A673 (cell line): ENCODE measurements at regions not wholly inside any gene's neighbourhood (a gene's known extent, or its start where the extent isn't known, plus 50 kb on each side); places are given as distances from the start of the nearest gene placed in this dataset.

Experiments
- BruUV-seq: library from RNA; stranded (reverse); fragments of 400-500 nt; replicated peaks from 2 replicates; lab custom pipeline; 2021; lab: Mats Ljungman, UMichigan
- CTCF ChIA-PET: fragments of 300-600 bp; sonication (Branson Sonifier 250); formaldehyde crosslinking; loops from one replicate; lab custom pipeline; 2022; ENCODE audit warnings: antibody characterized with exemption; lab: Charles Lee
- POLR2A ChIA-PET: fragments of 300-600 bp; sonication (Branson Sonifier 250); formaldehyde crosslinking; loops from one replicate; lab custom pipeline; 2022; ENCODE audit warnings: antibody characterized with exemption; ENCODE audit not compliant: low non-redundant PET; lab: Charles Lee
- DNase-seq: peaks from one replicate; pipeline ENCODE4 v3.0.0-alpha.2; 2015; ENCODE audit warnings: low spot score
- H3K27ac ChIP-seq: fragments of 200-600 bp; sonication (generic); 2 replicates; pipeline ENCODE4 v1.5.1; 2016; ENCODE audit warnings: mixed run types, low read depth, mild to moderate bottlenecking, mixed read lengths, antibody characterized with exemption, low read length; ENCODE audit not compliant: poor library complexity, severe bottlenecking
- H3K27me3 ChIP-seq: fragments of 200-600 bp; sonication (generic); replicated peaks from 2 replicates; pipeline ENCODE4 v1.6.1; 2017; ENCODE audit warnings: mixed run types, low read depth, mild to moderate bottlenecking, mixed read lengths, antibody characterized with exemption, low read length; ENCODE audit not compliant: insufficient read depth, poor library complexity
- H3K36me3 ChIP-seq: fragments of 200-600 bp; sonication (generic); 2 replicates; pipeline ENCODE4 v1.6.1; 2016; ENCODE audit warnings: mixed run types, mild to moderate bottlenecking, mixed read lengths, antibody characterized with exemption, low read length; ENCODE audit not compliant: insufficient read depth, poor library complexity, severe bottlenecking
- H3K4me1 ChIP-seq: fragments of 200-600 bp; sonication (generic); 2 replicates; pipeline ENCODE4 v1.6.1; 2017; ENCODE audit warnings: mixed run types, mild to moderate bottlenecking, mixed read lengths, antibody characterized with exemption, low read length; ENCODE audit not compliant: insufficient read depth, poor library complexity, severe bottlenecking
- H3K4me3 ChIP-seq: fragments of 200-600 bp; sonication (generic); 2 replicates; pipeline ENCODE4 v1.5.1; 2016; ENCODE audit warnings: low read depth, mixed run types, mild to moderate bottlenecking, mixed read lengths, low read length; ENCODE audit not compliant: poor library complexity, severe bottlenecking
- H3K9me3 ChIP-seq: fragments of 200-600 bp; sonication (generic); 2 replicates; pipeline ENCODE4 v1.6.1; 2016; ENCODE audit warnings: mixed run types, low read depth, mild to moderate bottlenecking, mixed read lengths, antibody characterized with exemption, low read length; ENCODE audit not compliant: poor library complexity, severe bottlenecking
- CTCF ChIP-seq: fragments of 300-800, 200-600 bp; sonication (generic); conservative IDR thresholded peaks from 2 replicates; pipeline ENCODE4 v1.5.1; 2017; ENCODE audit warnings: low read depth, mild to moderate bottlenecking, antibody characterized with exemption, low read length, moderate library complexity, mixed read lengths
- EZH2 ChIP-seq: fragments of 200-600 bp; sonication (generic); IDR thresholded peaks from 2 replicates; pipeline ENCODE4 v1.6.1; 2017; ENCODE audit warnings: borderline replicate concordance, low read depth, mild to moderate bottlenecking, mixed read lengths, antibody characterized with exemption, low read length; ENCODE audit not compliant: poor library complexity, severe bottlenecking
- intact Hi-C: fragments of 100-400 bp; cut with micrococcal nuclease; formaldehyde crosslinking; loops from one replicate; pipeline ENCODE4 v1.10.0; 2022; ENCODE audit not compliant: unreplicated experiment

GRCh38 chr14:98743536-98743935, 528.5 kb downstream of the BCL11B start:
- no peaks in the 10 kb centered on the region for H3K4me1 ChIP-seq
- no peaks in the 10 kb centered on the region for H3K36me3 ChIP-seq
- ChIA-PET POLR2A (no interaction called here), CTCF (no interaction called here)
- intact Hi-C loops: no loop called here
- H3K27me3 ChIP-seq: peaks cover 5% of the 10 kb centered on the region
- H3K4me3 ChIP-seq: no peak overlapping the region
- H3K27ac ChIP-seq: no peak overlapping the region
- no TSS peak for BruUV-seq
- DNase-seq: no peak
- TF ChIP-seq EZH2: no peak
- no peak for TF ChIP-seq CTCF
- H3K9me3 ChIP-seq: no peaks in the 10 kb centered on the region

- intact Hi-C loops: no loop called here
- TF ChIP-seq EZH2 (no peak), CTCF (no peak)
- H3K9me3 ChIP-seq: no peaks in the 10 kb centered on the region
- no peaks in the 10 kb centered on the region for H3K4me1 ChIP-seq
- H3K27ac ChIP-seq: no peak overlapping the region
- H3K27me3 ChIP-seq: peaks cover 9% of the 10 kb centered on the region
- DNase-seq: no peak
- POLR2A ChIA-PET: no interaction called here
- CTCF ChIA-PET: no interaction called here
- H3K36me3 ChIP-seq: no peaks in the 10 kb centered on the region
- no TSS peak for BruUV-seq
- H3K4me3 ChIP-seq: no peak overlapping the region
Measured at GRCh38 chr14:98748966-98749365, 523.0 kb downstream of the BCL11B start.

- no peaks in the 10 kb centered on the region for H3K4me1 ChIP-seq
- no peak overlapping the region for H3K4me3 ChIP-seq
- intact Hi-C loops: no loop called here
- peaks cover 9% of the 10 kb centered on the region for H3K27me3 ChIP-seq
- H3K9me3 ChIP-seq: no peaks in the 10 kb centered on the region
- BruUV-seq: no TSS peak
- POLR2A ChIA-PET: no interaction called here
- H3K27ac ChIP-seq: no peak overlapping the region
- TF ChIP-seq EZH2 (no peak), CTCF (no peak)
- CTCF ChIA-PET: no interaction called here
- H3K36me3 ChIP-seq: no peaks in the 10 kb centered on the region
- DNase-seq: no peak
Measured at GRCh38 chr14:98751110-98751509, 520.9 kb downstream of the BCL11B start.
